Transverse colon (tissue), 4 donors: ENCODE measurements at regions not wholly inside any gene's neighbourhood (a gene's known extent, or its start where the extent isn't known, plus 50 kb on each side); places are given as distances from the start of the nearest gene placed in this dataset.

Experiments used
- DNase-seq: peaks from one replicate; pipeline ENCODE4 v3.0.0-alpha.2; 2019
- H3K27ac ChIP-seq, 4 donors: fragments of 200-600 bp; sonication (generic); 2 replicates each; pipeline ENCODE4 v1.5.1; 2016 to 2018; ENCODE audit warnings: inconsistent platforms in 4 of 4
- H3K27me3 ChIP-seq: fragments of 200-600 bp; sonication (generic); 2 replicates; pipeline ENCODE4 v1.5.1; 2017; ENCODE audit warnings: inconsistent platforms
- H3K36me3 ChIP-seq, 4 donors: fragments of 200-600 bp; sonication (generic); 2 replicates each; pipeline ENCODE4 v1.5.1; 2017 to 2019; ENCODE audit warnings: inconsistent platforms in 4 of 4
- H3K4me1 ChIP-seq, 4 donors: fragments of 200-600 bp; sonication (generic); 2 replicates each; pipeline ENCODE4 v1.5.1; 2017 to 2020; ENCODE audit warnings: inconsistent platforms in 4 of 4
- H3K4me3 ChIP-seq, 4 donors: fragments of 200-600 bp; sonication (generic); 1 replicate in 1 of 4; 2 replicates in 3 of 4; pipeline versions ENCODE4 v1.5.1 to v1.6.1; 2017 to 2019; ENCODE audit warnings: inconsistent platforms in 4 of 4
- H3K9me3 ChIP-seq, 2 donors: fragments of 200-600 bp; sonication (generic); 2 replicates each; pipeline ENCODE4 v1.5.1; 2017 to 2019; ENCODE audit warnings: inconsistent platforms in 2 of 2
- EP300 ChIP-seq: sonication (generic); formaldehyde crosslinking; IDR thresholded peaks from one replicate; pipeline ENCODE4 v1.6.1; 2017; ENCODE audit warnings: antibody characterized with exemption, low read depth
- POLR2A ChIP-seq: fragments of 450-650 bp; IDR thresholded peaks from one replicate; pipeline ENCODE4 v1.6.1; 2016; ENCODE audit warnings: antibody characterized with exemption, mild to moderate bottlenecking, moderate library complexity
- POLR2AphosphoS5 ChIP-seq, 3 donors: sonication (generic); formaldehyde crosslinking; IDR thresholded peaks; one replicate each; pipeline ENCODE4 v1.6.1; 2016; ENCODE audit warnings: antibody characterized with exemption in 3 of 3
- WGBS, 2 donors: methylation state at CpG; one replicate each; pipeline ENCODE4 v1.1.5; 2018; ENCODE audit warnings: low coverage in 1 of 2; 5-methylcytosine and 5-hydroxymethylcytosine counted together
- in situ Hi-C, 4 donors: fragments of 200-750 bp; cut with MboI; loops; one replicate each; pipeline versions ENCODE4 v1.15.0 to v1.15.1; 2017; ENCODE audit warnings: low sequenced_read_pairs in 3 of 4, low pct_ligation_motif_present in 1 of 4, low pct_unique_long_range_greater_than_20kb in 1 of 4
- intact Hi-C: fragments of 100-400 bp; cut with DNase I; formaldehyde crosslinking; loops from one replicate; pipeline ENCODE4 v1.15.1; 2023; ENCODE audit warnings: low total_unique reads
- TF ChIP-seq, protein P1 (sequence below), 5 experiments: fragments of 200-600 bp in 3 of 5; fragments of 450-650 bp in 2 of 5; sonication (generic) in 3 of 5; IDR thresholded peaks; 1 replicate in 2 of 5; 2 replicates in 3 of 5; pipeline ENCODE4 v1.5.1; 2016 to 2017; ENCODE audit warnings: antibody characterized with exemption in 5 of 5, inconsistent platforms in 3 of 5, mild to moderate bottlenecking in 2 of 5, moderate library complexity in 1 of 5

DNA sequence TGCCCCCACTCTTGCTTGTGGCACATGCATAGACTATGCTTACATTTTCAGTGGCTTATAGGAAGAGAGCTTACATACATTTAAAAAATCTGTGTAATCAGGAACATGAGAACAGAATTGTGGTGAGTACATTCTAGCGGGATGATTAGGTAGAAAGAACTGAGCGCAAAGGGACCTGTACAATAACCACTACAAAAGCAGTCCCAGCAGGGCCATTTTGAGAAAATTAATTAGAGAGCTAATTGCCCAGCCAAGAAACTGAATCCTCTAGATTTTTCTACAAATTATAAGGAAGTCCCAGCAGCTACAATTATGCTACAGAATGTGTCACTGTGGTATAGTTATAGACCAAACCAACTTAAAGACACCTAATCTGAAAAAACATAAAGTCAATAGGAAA is 105.6 kb upstream of the TNFAIP3 start:
- TF ChIP-seq EP300: no peak
- 50 to 77% methylated on average over 2 of the region's 2 CpGs for WGBS, 2 donors
- Histone ChIP-seq H3K4me3 (no peak overlapping the region), H3K27ac (no peak overlapping the region), H3K4me1 (no peaks in the 10 kb centered on the region), H3K9me3 (no peaks in the 10 kb centered on the region), H3K27me3 (no peaks in the 10 kb centered on the region), H3K36me3 (no peaks in the 10 kb centered on the region)
- DNase-seq: no peak
- in situ Hi-C loops (no loop called here), intact Hi-C loops (no loop called here)

DNA sequence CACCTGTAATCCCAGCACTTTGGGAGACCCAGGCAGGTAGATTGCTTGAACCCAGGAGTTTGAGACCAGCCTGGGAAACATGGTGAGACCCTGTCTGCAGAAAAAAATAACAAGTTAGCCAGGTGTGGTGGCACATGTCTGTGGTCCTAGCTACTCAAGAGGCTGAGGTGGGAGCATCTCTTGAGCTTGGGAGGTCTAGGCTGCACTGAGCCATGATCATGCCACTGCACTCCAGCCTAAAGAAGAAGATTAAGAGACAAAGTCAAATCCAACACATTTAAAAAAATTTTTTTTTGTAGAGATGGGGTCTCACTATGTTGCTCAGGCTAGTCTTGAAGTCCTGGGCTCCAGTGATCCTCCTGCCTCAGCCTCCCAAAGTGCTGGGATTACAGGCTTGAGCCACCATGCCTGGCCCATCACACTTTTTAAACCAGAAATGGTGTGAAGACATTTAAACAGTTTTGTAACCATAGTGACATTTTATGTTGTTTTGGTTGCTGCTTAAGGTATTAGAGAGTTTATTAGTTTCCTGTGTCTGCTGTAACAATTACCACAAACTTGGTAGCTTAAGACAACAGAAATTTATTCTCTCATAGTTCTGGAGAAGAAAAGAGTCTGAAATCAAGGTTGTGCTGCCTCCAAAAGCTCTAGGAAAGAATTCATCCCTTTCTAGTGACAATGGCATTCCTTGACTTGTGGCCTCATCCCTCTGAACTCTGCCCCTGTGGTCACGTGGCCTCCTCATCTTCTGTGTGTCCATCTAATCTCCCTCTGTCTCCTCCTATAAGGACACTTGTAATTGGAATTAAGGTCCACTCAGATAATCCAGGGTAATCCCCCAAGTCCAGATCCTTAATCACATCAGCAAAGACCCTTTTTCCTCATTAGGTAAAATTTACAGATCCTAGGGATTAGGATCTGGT is 104.6 kb upstream of the TNFAIP3 start:
- Histone ChIP-seq H3K9me3 (peaks cover 0 to 4% of the 10 kb centered on the region in 2 donors), H3K36me3 (no peaks in the 10 kb centered on the region), H3K4me3 (no peak overlapping the region), H3K4me1 (no peaks in the 10 kb centered on the region), H3K27me3 (no peaks in the 10 kb centered on the region), H3K27ac (no peak overlapping the region)
- WGBS, 2 donors: 90 to 100% methylated on average over 1 of the region's 1 CpG
- intact Hi-C loops (no loop called here), in situ Hi-C loops (no loop called here)
- TF ChIP-seq POLR2A (no peak), EP300 (no peak), POLR2AphosphoS5 (IDR thresholded peaks at IDR 0.05) (no peak)
- TF ChIP-seq, protein P1, sequence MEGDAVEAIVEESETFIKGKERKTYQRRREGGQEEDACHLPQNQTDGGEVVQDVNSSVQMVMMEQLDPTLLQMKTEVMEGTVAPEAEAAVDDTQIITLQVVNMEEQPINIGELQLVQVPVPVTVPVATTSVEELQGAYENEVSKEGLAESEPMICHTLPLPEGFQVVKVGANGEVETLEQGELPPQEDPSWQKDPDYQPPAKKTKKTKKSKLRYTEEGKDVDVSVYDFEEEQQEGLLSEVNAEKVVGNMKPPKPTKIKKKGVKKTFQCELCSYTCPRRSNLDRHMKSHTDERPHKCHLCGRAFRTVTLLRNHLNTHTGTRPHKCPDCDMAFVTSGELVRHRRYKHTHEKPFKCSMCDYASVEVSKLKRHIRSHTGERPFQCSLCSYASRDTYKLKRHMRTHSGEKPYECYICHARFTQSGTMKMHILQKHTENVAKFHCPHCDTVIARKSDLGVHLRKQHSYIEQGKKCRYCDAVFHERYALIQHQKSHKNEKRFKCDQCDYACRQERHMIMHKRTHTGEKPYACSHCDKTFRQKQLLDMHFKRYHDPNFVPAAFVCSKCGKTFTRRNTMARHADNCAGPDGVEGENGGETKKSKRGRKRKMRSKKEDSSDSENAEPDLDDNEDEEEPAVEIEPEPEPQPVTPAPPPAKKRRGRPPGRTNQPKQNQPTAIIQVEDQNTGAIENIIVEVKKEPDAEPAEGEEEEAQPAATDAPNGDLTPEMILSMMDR (IDR thresholded peaks at IDR 0.05): no peak
- no peak for DNase-seq

DNA sequence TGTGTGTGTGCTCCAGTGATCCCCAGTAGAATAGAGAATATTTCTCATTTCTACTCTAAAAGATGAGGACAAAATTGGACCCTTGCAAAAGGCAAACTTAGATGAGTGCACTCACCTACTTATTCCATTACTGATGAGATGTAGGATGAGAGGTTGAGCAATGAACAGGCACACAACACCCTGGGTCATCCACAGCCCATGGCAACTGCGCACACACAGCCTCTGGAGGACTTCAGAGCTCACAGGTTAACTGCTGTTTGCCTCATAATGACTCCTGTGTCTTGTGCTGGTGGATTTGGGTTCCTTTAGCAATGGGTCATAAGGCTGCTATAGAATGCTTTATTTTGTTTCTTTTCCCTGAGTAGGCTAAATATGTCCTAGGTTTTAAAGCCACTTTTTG is 103.6 kb upstream of the TNFAIP3 start:
- Histone ChIP-seq H3K4me3 (no peak overlapping the region), H3K4me1 (peaks cover 0 to 5% (median 0%) of the 10 kb centered on the region in 4 donors), H3K9me3 (peaks cover 0 to 4% of the 10 kb centered on the region in 2 donors), H3K36me3 (no peaks in the 10 kb centered on the region), H3K27me3 (no peaks in the 10 kb centered on the region), H3K27ac (no peak overlapping the region)
- DNase-seq: no peak
- in situ Hi-C loops: no loop called here
- TF ChIP-seq EP300 (no peak), POLR2A (no peak), POLR2AphosphoS5 (IDR thresholded peaks at IDR 0.05) (no peak)
- TF ChIP-seq, protein P1 (IDR thresholded peaks at IDR 0.05): no peak
- intact Hi-C loops: no loop called here
- WGBS, 2 donors: 100% methylated on average over 1 of the region's 1 CpG; no CpG with 5 or more reads in 1 of the 2 donors

- DNase-seq: no peak
- TF ChIP-seq POLR2A: no peak
- TF ChIP-seq, protein P1 (IDR thresholded peaks at IDR 0.05): no peak
- TF ChIP-seq POLR2AphosphoS5 (IDR thresholded peaks at IDR 0.05): no peak
- no peak for TF ChIP-seq EP300
- H3K9me3 ChIP-seq: peaks cover 0 to 4% of the 10 kb centered on the region in 2 donors
- in situ Hi-C loops: no loop called here
- no peak overlapping the region for H3K27ac ChIP-seq
- 95 to 100% methylated on average over 1 of the region's 1 CpG for WGBS, 2 donors
- H3K4me1 ChIP-seq: peaks cover 0 to 8% (median 0%) of the 10 kb centered on the region in 4 donors
- intact Hi-C loops: no loop called here
- H3K36me3 ChIP-seq: no peaks in the 10 kb centered on the region
- no peak overlapping the region for H3K4me3 ChIP-seq
- no peaks in the 10 kb centered on the region for H3K27me3 ChIP-seq
Measured at GRCh38 chr6:137763886-137764285, 103.2 kb upstream of the TNFAIP3 start.
